ENCODE measurements at regions not wholly inside any gene's neighbourhood (a gene's known extent, or its start where the extent isn't known, plus 50 kb on each side); places are given as distances from the start of the nearest gene placed in this dataset.
"Not testable (repeated sequence)": the region's sequence is repeated elsewhere in the genome, so short reads cannot be mapped to it uniquely, and the experiment has no call there.

GRCh38 chr6:27007020-27007419 lies 240.5 kb upstream of the PRSS16 start (continued):
- no peak for TF ChIP-seq SMAD3 (CRISPR knock-in tag; IDR thresholded peaks at IDR 0.05)
- no peak for TF ChIP-seq HNRNPUL1 (IDR thresholded peaks at IDR 0.05; ENCODE audit: low read depth, low read length)
- no peak for TF ChIP-seq GPN1 (CRISPR knock-in tag; IDR thresholded peaks at IDR 0.05; ENCODE audit: borderline replicate concordance)
- no peak for TF ChIP-seq SMARCE1 (IDR thresholded peaks at IDR 0.05; ENCODE audit: borderline replicate concordance)
- TF ChIP-seq KDM5A (IDR thresholded peaks at IDR 0.05; ENCODE audit: borderline replicate concordance, low read length): no peak
- TF ChIP-seq E2F1 (CRISPR knock-in tag; IDR thresholded peaks at IDR 0.05): no peak
- TF ChIP-seq TCF7 (IDR thresholded peaks at IDR 0.05; ENCODE audit: low read depth): no peak
- TF ChIP-seq ZFP82 (CRISPR knock-in tag; IDR thresholded peaks at IDR 0.05; ENCODE audit: borderline replicate concordance): no peak

- H3K27me3 ChIP-seq (ENCODE audit: control insufficient read depth in 1 of 2, insufficient read depth in 2 of 2, low read length in 2 of 2); CTCF ChIA-PET (ENCODE audit: low intra/inter-chr PET ratio, low total read pairs); FAIRE-seq; H3K27ac ChIP-seq (ENCODE audit: extremely low read length, insufficient read depth, low read length); BruUV-seq (replicated peaks); H2AFZ ChIP-seq (ENCODE audit: low read length); H3K79me2 ChIP-seq (ENCODE audit: insufficient read depth, low read length); H3K4me1 ChIP-seq (ENCODE audit: insufficient read depth, low read length); in situ Hi-C loops (cut with HindIII; ENCODE audit: extremely low pct_ligation_motif_present, low pct_unique_long_range_greater_than_20kb); H3K36me3 ChIP-seq (replicated peaks in 1 of 2; ENCODE audit: control insufficient read depth in 1 of 2, insufficient read depth in 2 of 2, low read length in 2 of 2); H3K4me2 ChIP-seq (ENCODE audit: low read depth, low read length); DNase-seq (ENCODE audit: low spot score); ATAC-seq; H3K4me3 ChIP-seq (replicated peaks in 1 of 3; ENCODE audit: insufficient read depth in 1 of 3, low read depth in 2 of 3, low read length in 3 of 3); H4K20me1 ChIP-seq (ENCODE audit: insufficient read depth, low read length); POLR2A ChIA-PET; H3K9ac ChIP-seq (ENCODE audit: insufficient read depth, low read depth, low read length); intact Hi-C loops (cut with micrococcal nuclease; ENCODE audit: unreplicated experiment); H3K9me3 ChIP-seq (ENCODE audit: low read length): not testable (repeated sequence)
- 18% methylated on average over 10 of the region's 10 CpGs for WGBS (ENCODE audit: low lambda C conversion rate)
Observed at GRCh38 chr6:27008613-27009012, 238.9 kb upstream of the PRSS16 start.

GRCh38 chr6:27014053-27014452 lies 233.4 kb upstream of the PRSS16 start:
- ATAC-seq; FAIRE-seq; H3K4me1 ChIP-seq (ENCODE audit: insufficient read depth, low read length); H3K79me2 ChIP-seq (ENCODE audit: insufficient read depth, low read length); H4K20me1 ChIP-seq (ENCODE audit: insufficient read depth, low read length); H3K27ac ChIP-seq (ENCODE audit: extremely low read length, insufficient read depth, low read length); CTCF ChIA-PET (ENCODE audit: low intra/inter-chr PET ratio, low total read pairs); H3K4me3 ChIP-seq (replicated peaks in 1 of 3; ENCODE audit: insufficient read depth in 1 of 3, low read depth in 2 of 3, low read length in 3 of 3); H3K36me3 ChIP-seq (replicated peaks in 1 of 2; ENCODE audit: control insufficient read depth in 1 of 2, insufficient read depth in 2 of 2, low read length in 2 of 2); H3K27me3 ChIP-seq (ENCODE audit: control insufficient read depth in 1 of 2, insufficient read depth in 2 of 2, low read length in 2 of 2); intact Hi-C loops (cut with micrococcal nuclease; ENCODE audit: unreplicated experiment); H2AFZ ChIP-seq (ENCODE audit: low read length); H3K9ac ChIP-seq (ENCODE audit: insufficient read depth, low read depth, low read length); POLR2A ChIA-PET; BruUV-seq (replicated peaks); H3K4me2 ChIP-seq (ENCODE audit: low read depth, low read length); in situ Hi-C loops (cut with HindIII; ENCODE audit: extremely low pct_ligation_motif_present, low pct_unique_long_range_greater_than_20kb); DNase-seq (ENCODE audit: low spot score): not testable (repeated sequence)
- peaks cover 24% of the 10 kb centered on the region for H3K9me3 ChIP-seq (ENCODE audit: low read length)
- WGBS (ENCODE audit: low lambda C conversion rate): 13% methylated on average over 2 of the region's 2 CpGs

Data from HepG2 (cell line).